Endothelial cell of umbilical vein (primary cell): ENCODE measurements at regions not wholly inside any gene's neighbourhood (a gene's known extent, or its start where the extent isn't known, plus 50 kb on each side); places are given as distances from the start of the nearest gene placed in this dataset.

Experiments
- BruUV-seq: library from RNA; stranded (reverse); fragments of 400-500 nt; replicated peaks from 2 replicates; lab custom pipeline; 2021; lab: Mats Ljungman, UMichigan
- CTCF ChIA-PET: fragments of 300-600, 350-600 bp; sonication (Branson Sonifier 250); formaldehyde crosslinking; loops from one replicate; lab custom pipeline; 2021; ENCODE audit warnings: antibody characterized with exemption, inconsistent platforms; lab: Charles Lee
- POLR2A ChIA-PET: fragments of 300-600, 350-600 bp; sonication (Branson Sonifier 250); formaldehyde crosslinking; loops from one replicate; lab custom pipeline; 2021; ENCODE audit warnings: antibody characterized with exemption, inconsistent platforms; lab: Charles Lee
- DNase-seq: peaks from one replicate; pipeline ENCODE4 v3.0.0-alpha.2; 2011; ENCODE audit warnings: low read depth, low spot score
- FAIRE-seq: peaks from 2 replicates; lab custom pipeline; 2011; peaks lifted over from hg19 to GRCh38; lab: Jason Lieb, UNC
- H2AFZ ChIP-seq: 2 replicates; pipeline ENCODE4 v1.6.0; 2012; ENCODE audit warnings: low read depth, low read length, control low read depth, inconsistent platforms
- H3K27ac ChIP-seq: 2 replicates; pipeline ENCODE4 v1.5.1; 2011; ENCODE audit warnings: low read depth, mild to moderate bottlenecking, control low read depth, low read length, moderate library complexity; ENCODE audit not compliant: insufficient read depth
- H3K27me3 ChIP-seq, 2 experiments: 2 replicates each; pipeline versions ENCODE4 v1.6.0 to v1.6.1; 2011; ENCODE audit warnings: low read length in 2 of 2, mixed read lengths in 1 of 2; ENCODE audit not compliant: control insufficient read depth in 2 of 2, insufficient read depth in 2 of 2
- H3K36me3 ChIP-seq, 2 experiments: 2 replicates in 1 of 2; 3 replicates in 1 of 2; pipeline ENCODE4 v1.5.1; 2011; ENCODE audit warnings: low read length in 2 of 2, mild to moderate bottlenecking in 1 of 2, moderate library complexity in 1 of 2; ENCODE audit not compliant: control insufficient read depth in 2 of 2, insufficient read depth in 2 of 2; ENCODE audit errors: extremely low read depth in 1 of 2
- H3K4me1 ChIP-seq: 3 replicates; pipeline ENCODE4 v1.5.1; 2011; ENCODE audit warnings: mild to moderate bottlenecking, low read length; ENCODE audit not compliant: control insufficient read depth, insufficient read depth; ENCODE audit errors: extremely low read depth
- H3K4me2 ChIP-seq: 2 replicates; pipeline ENCODE4 v1.6.1; 2011; ENCODE audit warnings: low read length, control low read depth, mixed read lengths; ENCODE audit not compliant: insufficient read depth
- H3K4me3 ChIP-seq, 3 experiments: fragments of 200-600 bp in 1 of 3; sonication (generic), shearing (Covaris generic) in 1 of 3; replicated peaks in 1 of 3; 2 replicates each; pipeline ENCODE4 v1.5.1; 2011 to 2016; ENCODE audit warnings: control low read depth in 3 of 3, low read length in 3 of 3, mild to moderate bottlenecking in 2 of 3, inconsistent platforms in 1 of 3, low read depth in 1 of 3, moderate library complexity in 1 of 3; ENCODE audit not compliant: insufficient read depth in 1 of 3
- H3K79me2 ChIP-seq: 2 replicates; pipeline ENCODE4 v1.6.0; 2012; ENCODE audit warnings: low read length, inconsistent platforms; ENCODE audit not compliant: control insufficient read depth, insufficient read depth
- H3K9ac ChIP-seq: replicated peaks from 2 replicates; pipeline ENCODE3; 2011; ENCODE audit warnings: low read length, control low read depth; ENCODE audit not compliant: insufficient read depth; ENCODE audit errors: extremely low read depth
- H3K9me1 ChIP-seq: replicated peaks from 3 replicates; pipeline ENCODE4 v1.6.0; 2011; ENCODE audit warnings: mild to moderate bottlenecking, low read length; ENCODE audit not compliant: control insufficient read depth, insufficient read depth; ENCODE audit errors: extremely low read depth
- H3K9me3 ChIP-seq: replicated peaks from 2 replicates; pipeline ENCODE4 v1.5.1; 2012; ENCODE audit warnings: low read length, inconsistent platforms; ENCODE audit not compliant: control insufficient read depth, insufficient read depth
- H4K20me1 ChIP-seq: replicated peaks from 2 replicates; pipeline ENCODE3; 2011; ENCODE audit warnings: mild to moderate bottlenecking, low read length; ENCODE audit not compliant: control insufficient read depth, insufficient read depth; ENCODE audit errors: extremely low read depth
- EZH2 ChIP-seq: IDR thresholded peaks from 2 replicates; pipeline ENCODE4 v1.6.1; 2012; ENCODE audit warnings: borderline replicate concordance, low read depth, mild to moderate bottlenecking, moderate library complexity, low read length, inconsistent platforms; ENCODE audit not compliant: severe bottlenecking
- FOS ChIP-seq: IDR thresholded peaks from 2 replicates; pipeline ENCODE4 v1.6.1; 2011; ENCODE audit warnings: mild to moderate bottlenecking, low read length, moderate library complexity, borderline replicate concordance; ENCODE audit not compliant: insufficient read depth
- GATA2 ChIP-seq: IDR thresholded peaks from 2 replicates; pipeline ENCODE4 v1.7.0; 2011; ENCODE audit warnings: low read depth, mild to moderate bottlenecking, moderate library complexity, mixed read lengths, low read length; ENCODE audit not compliant: insufficient read length, insufficient read depth
- JUN ChIP-seq: IDR thresholded peaks from 2 replicates; pipeline ENCODE4 v1.6.1; 2011; ENCODE audit warnings: borderline replicate concordance, low read depth; ENCODE audit not compliant: insufficient read length, insufficient read depth
- MYC ChIP-seq: IDR thresholded peaks from one replicate; pipeline ENCODE4 v1.6.1; 2011; ENCODE audit warnings: mild to moderate bottlenecking, low read depth, low read length
- POLR2A ChIP-seq: IDR thresholded peaks from 2 replicates; pipeline ENCODE4 v1.6.1; 2012; ENCODE audit warnings: low read depth, mild to moderate bottlenecking, control low read depth, low read length
- POLR2AphosphoS5 ChIP-seq: IDR thresholded peaks from 2 replicates; pipeline ENCODE4 v1.6.1; 2012; ENCODE audit warnings: low read depth, mild to moderate bottlenecking, control low read depth, low read length, moderate library complexity; ENCODE audit not compliant: insufficient read depth
- dilution Hi-C: fragments of 300-500 bp; cut with MboI; formaldehyde crosslinking; loops from one replicate; pipeline ENCODE4 v1.15.0; 2019; ENCODE audit warnings: low sequenced_read_pairs; ENCODE audit not compliant: extremely low pct_ligation_motif_present
- intact Hi-C: fragments of 100-400 bp; cut with micrococcal nuclease; formaldehyde crosslinking; loops from one replicate; pipeline ENCODE4 v1.10.0; 2022
- TF ChIP-seq, protein P1 (sequence below), 2 donors: IDR thresholded peaks; 1 replicate in 1 of 2; 2 replicates in 1 of 2; pipeline ENCODE4 v1.5.1; 2011; ENCODE audit warnings: low read length in 2 of 2, mild to moderate bottlenecking in 2 of 2, moderate library complexity in 2 of 2, control low read depth in 1 of 2, inconsistent platforms in 1 of 2, low read depth in 1 of 2; ENCODE audit not compliant: insufficient read depth in 1 of 2; ENCODE audit errors: extremely low read depth in 1 of 2
- TF ChIP-seq, protein P2 (sequence below): IDR thresholded peaks from 2 replicates; pipeline ENCODE4 v1.6.1; 2011; ENCODE audit not compliant: insufficient read depth, insufficient read length

DNA sequence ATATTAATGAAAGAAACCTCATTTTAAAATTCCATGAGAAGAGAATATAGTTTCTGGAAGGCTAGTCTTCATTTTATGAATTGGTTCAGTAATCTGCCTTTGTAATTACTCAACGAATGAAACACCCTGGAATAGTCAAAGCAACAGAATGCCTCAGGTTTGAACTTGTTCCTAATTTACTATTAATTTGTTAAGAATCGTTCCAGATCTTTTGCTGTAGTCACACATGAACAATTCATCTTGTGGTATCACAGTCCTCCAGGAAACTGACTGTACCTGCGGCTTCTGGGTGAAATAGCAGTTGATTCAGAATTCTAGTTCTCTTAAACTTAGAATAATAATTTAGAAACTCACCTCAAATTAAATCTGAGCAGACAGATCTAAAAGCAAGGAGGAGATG lies 282.7 kb upstream of the MAP2 start:
- Histone ChIP-seq H4K20me1 (no peaks in the 10 kb centered on the region), H3K4me2 (no peak overlapping the region), H3K9me3 (peaks cover 2% of the 10 kb centered on the region), H2AFZ (no peak overlapping the region), H3K9me1 (no peaks in the 10 kb centered on the region), H3K9ac (no peak overlapping the region), H3K79me2 (no peaks in the 10 kb centered on the region), H3K4me1 (no peaks in the 10 kb centered on the region), H3K36me3 (no peaks in the 10 kb centered on the region), H3K4me3 (no peak overlapping the region), H3K27me3 (no peaks in the 10 kb centered on the region), H3K27ac (no peak overlapping the region)
- intact Hi-C loops: no loop called here
- ChIA-PET POLR2A (no interaction called here), CTCF (no interaction called here)
- TF ChIP-seq GATA2 (no peak), EZH2 (no peak), POLR2A (no peak), FOS (no peak), MYC (no peak), POLR2AphosphoS5 (no peak), JUN (no peak)
- TF ChIP-seq, protein P1, sequence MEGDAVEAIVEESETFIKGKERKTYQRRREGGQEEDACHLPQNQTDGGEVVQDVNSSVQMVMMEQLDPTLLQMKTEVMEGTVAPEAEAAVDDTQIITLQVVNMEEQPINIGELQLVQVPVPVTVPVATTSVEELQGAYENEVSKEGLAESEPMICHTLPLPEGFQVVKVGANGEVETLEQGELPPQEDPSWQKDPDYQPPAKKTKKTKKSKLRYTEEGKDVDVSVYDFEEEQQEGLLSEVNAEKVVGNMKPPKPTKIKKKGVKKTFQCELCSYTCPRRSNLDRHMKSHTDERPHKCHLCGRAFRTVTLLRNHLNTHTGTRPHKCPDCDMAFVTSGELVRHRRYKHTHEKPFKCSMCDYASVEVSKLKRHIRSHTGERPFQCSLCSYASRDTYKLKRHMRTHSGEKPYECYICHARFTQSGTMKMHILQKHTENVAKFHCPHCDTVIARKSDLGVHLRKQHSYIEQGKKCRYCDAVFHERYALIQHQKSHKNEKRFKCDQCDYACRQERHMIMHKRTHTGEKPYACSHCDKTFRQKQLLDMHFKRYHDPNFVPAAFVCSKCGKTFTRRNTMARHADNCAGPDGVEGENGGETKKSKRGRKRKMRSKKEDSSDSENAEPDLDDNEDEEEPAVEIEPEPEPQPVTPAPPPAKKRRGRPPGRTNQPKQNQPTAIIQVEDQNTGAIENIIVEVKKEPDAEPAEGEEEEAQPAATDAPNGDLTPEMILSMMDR (IDR thresholded peaks at IDR 0.05; ENCODE audit: extremely low read depth in 1 of 2, insufficient read depth in 1 of 2, low read depth in 1 of 2, low read length in 2 of 2): no peak
- TF ChIP-seq, protein P2, sequence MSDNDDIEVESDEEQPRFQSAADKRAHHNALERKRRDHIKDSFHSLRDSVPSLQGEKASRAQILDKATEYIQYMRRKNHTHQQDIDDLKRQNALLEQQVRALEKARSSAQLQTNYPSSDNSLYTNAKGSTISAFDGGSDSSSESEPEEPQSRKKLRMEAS: no peak
- BruUV-seq: no TSS peak
- dilution Hi-C loops: no loop called here
- no peak for FAIRE-seq
- DNase-seq: no peak
